GM12892 (cell line): ENCODE measurements at regions not wholly inside any gene's neighbourhood (a gene's known extent, or its start where the extent isn't known, plus 50 kb on each side); places are given as distances from the start of the nearest gene placed in this dataset.

Source experiments
- POLR2A ChIP-seq: IDR thresholded peaks from 2 replicates; pipeline ENCODE4 v1.6.1; 2011; ENCODE audit warnings: low read depth, low read length, control low read depth
- POLR2AphosphoS5 ChIP-seq: IDR thresholded peaks from 2 replicates; pipeline ENCODE4 v1.6.1; 2011; ENCODE audit warnings: low read depth, low read length, control low read depth
- TAF1 ChIP-seq: IDR thresholded peaks from 2 replicates; pipeline ENCODE4 v1.6.1; 2011; ENCODE audit warnings: low read depth, mild to moderate bottlenecking, control low read depth, low read length, borderline replicate concordance

- TF ChIP-seq TAF1 = no peak
- no peak for TF ChIP-seq POLR2AphosphoS5
- no peak for TF ChIP-seq POLR2A
These were observed 512.0 kb upstream of the PCDH20 start for GRCh38 chr13:61927648-61928047.
